Upper lobe of left lung (tissue), 6 donors: ENCODE measurements at regions not wholly inside any gene's neighbourhood (a gene's known extent, or its start where the extent isn't known, plus 50 kb on each side); places are given as distances from the start of the nearest gene placed in this dataset.
"Not testable (repeated sequence)": the region's sequence is repeated elsewhere in the genome, so short reads cannot be mapped to it uniquely, and the experiment has no call there.

Experiments used
- ATAC-seq, 2 donors: fragments of 200-7000 bp; cut with Tn5 transposase; one replicate each; pipeline ENCODE4 v1.9.1; 2022; ENCODE audit warnings: mild to moderate bottlenecking in 2 of 2, moderate library complexity in 2 of 2; ENCODE audit not compliant: low FRiP score in 2 of 2
- DNase-seq, 2 donors: peaks; one replicate each; pipeline ENCODE4 v3.0.0-alpha.2; 2019 to 2020
- H3K27ac ChIP-seq, 4 donors: fragments of 200-600 bp; sonication (generic); one replicate each; pipeline ENCODE4 v1.5.1; 2016 to 2019
- H3K27me3 ChIP-seq, 4 donors: fragments of 200-600 bp; sonication (generic); one replicate each; pipeline ENCODE4 v1.5.1; 2017 to 2019
- H3K36me3 ChIP-seq, 4 donors: fragments of 200-600 bp; sonication (generic); one replicate each; pipeline ENCODE4 v1.5.1; 2016 to 2019
- H3K4me1 ChIP-seq, 4 donors: fragments of 200-600 bp; sonication (generic); one replicate each; pipeline ENCODE4 v1.5.1; 2018 to 2019
- H3K4me3 ChIP-seq, 4 donors: fragments of 200-600 bp; sonication (generic); one replicate each; pipeline ENCODE4 v1.5.1; 2017 to 2019; ENCODE audit warnings: mild to moderate bottlenecking in 2 of 4, moderate library complexity in 1 of 4
- H3K9me3 ChIP-seq, 4 donors: fragments of 200-600 bp; sonication (generic); one replicate each; pipeline ENCODE4 v1.5.1; 2018 to 2019
- EP300 ChIP-seq, 4 donors: sonication (generic); formaldehyde crosslinking; IDR thresholded peaks; one replicate each; pipeline ENCODE4 v1.5.1; 2017; ENCODE audit warnings: antibody characterized with exemption in 4 of 4, control low read depth in 2 of 4
- POLR2A ChIP-seq, 4 donors: fragments of 450-650 bp; IDR thresholded peaks; one replicate each; pipeline ENCODE4 v1.5.1; 2016 to 2017; ENCODE audit warnings: antibody characterized with exemption in 4 of 4, mild to moderate bottlenecking in 2 of 4
- POLR2AphosphoS5 ChIP-seq, 2 donors: sonication (generic); formaldehyde crosslinking; IDR thresholded peaks; one replicate each; pipeline ENCODE4 v1.5.1; 2017; ENCODE audit warnings: antibody characterized with exemption in 2 of 2
- WGBS, 2 donors: methylation state at CpG; one replicate each; pipeline ENCODE4 v1.1.5; 2017 to 2018; 5-methylcytosine and 5-hydroxymethylcytosine counted together
- TF ChIP-seq, protein P1 (sequence below), 6 experiments: fragments of 450-650 bp in 4 of 6; fragments of 200-600 bp in 2 of 6; sonication (generic) in 2 of 6; IDR thresholded peaks; one replicate each; pipeline ENCODE4 v1.5.1; 2016 to 2019; ENCODE audit warnings: antibody characterized with exemption in 6 of 6
- donor health status: DM: no; HTN: no; CAD: no; lungs with moderate emphysema.
- donor health status: DM: no; HTN: yes; CAD: no; lungs with severe emphysema.

DNA sequence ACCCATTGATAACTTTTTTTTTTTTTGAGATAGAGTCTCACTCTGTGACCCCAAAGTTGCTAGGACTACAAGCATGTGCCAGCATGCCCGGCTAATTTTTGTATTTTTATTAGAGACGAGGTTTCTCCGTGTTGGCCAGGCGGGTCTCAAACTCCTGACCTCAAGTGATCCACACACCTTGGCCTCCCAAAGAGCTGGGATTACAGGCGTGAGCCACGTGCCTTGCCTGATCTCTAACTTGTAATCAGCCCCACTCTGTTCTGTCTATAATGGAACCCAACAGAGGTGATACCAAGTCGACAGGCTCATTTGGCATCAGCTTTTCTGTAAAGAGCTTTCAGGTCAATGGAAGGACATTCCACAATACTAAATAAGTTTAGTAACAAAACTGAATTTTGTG lies 99.4 kb downstream of the HFE start:
- no peak for ATAC-seq
- no peaks in the 10 kb centered on the region for H3K36me3 ChIP-seq
- 93 to 95% methylated on average over 7 of the region's 7 CpGs for WGBS, 2 donors
- H3K27me3 ChIP-seq: no peaks in the 10 kb centered on the region
- DNase-seq: no peak
- no peak overlapping the region for H3K27ac ChIP-seq
- TF ChIP-seq EP300 (IDR thresholded peaks at IDR 0.05) (no peak), POLR2AphosphoS5 (IDR thresholded peaks at IDR 0.05) (no peak), POLR2A (IDR thresholded peaks at IDR 0.05) (no peak)
- TF ChIP-seq, protein P1, sequence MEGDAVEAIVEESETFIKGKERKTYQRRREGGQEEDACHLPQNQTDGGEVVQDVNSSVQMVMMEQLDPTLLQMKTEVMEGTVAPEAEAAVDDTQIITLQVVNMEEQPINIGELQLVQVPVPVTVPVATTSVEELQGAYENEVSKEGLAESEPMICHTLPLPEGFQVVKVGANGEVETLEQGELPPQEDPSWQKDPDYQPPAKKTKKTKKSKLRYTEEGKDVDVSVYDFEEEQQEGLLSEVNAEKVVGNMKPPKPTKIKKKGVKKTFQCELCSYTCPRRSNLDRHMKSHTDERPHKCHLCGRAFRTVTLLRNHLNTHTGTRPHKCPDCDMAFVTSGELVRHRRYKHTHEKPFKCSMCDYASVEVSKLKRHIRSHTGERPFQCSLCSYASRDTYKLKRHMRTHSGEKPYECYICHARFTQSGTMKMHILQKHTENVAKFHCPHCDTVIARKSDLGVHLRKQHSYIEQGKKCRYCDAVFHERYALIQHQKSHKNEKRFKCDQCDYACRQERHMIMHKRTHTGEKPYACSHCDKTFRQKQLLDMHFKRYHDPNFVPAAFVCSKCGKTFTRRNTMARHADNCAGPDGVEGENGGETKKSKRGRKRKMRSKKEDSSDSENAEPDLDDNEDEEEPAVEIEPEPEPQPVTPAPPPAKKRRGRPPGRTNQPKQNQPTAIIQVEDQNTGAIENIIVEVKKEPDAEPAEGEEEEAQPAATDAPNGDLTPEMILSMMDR (IDR thresholded peaks at IDR 0.05): no peak
- peaks cover 8 to 25% (median 12%) of the 10 kb centered on the region in 4 donors for H3K4me1 ChIP-seq
- no peaks in the 10 kb centered on the region for H3K9me3 ChIP-seq
- H3K4me3 ChIP-seq: no peak overlapping the region

DNA sequence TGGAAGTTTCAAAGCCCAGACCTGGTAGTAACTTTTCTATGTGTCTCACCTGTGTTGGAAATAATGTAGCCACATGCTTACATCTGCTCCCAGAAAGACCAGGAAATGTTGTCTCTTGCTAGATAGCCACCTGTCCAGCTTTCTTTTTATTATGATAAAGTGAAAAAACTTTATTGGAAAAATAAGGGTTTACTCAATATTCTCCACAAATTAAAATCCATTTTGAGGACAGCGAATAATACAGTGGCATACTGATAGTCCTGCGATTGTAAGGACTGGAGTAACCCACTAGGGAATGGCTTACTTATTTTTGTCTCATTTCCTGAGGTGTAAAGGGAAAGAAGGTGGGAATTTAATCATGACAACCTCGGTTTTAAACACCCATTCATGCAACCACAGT lies 100.1 kb downstream of the HFE start:
- Histone ChIP-seq H3K27ac (no peak overlapping the region), H3K36me3 (no peaks in the 10 kb centered on the region), H3K9me3 (no peaks in the 10 kb centered on the region), H3K4me1 (peaks cover 8 to 25% (median 12%) of the 10 kb centered on the region in 4 donors), H3K4me3 (no peak overlapping the region), H3K27me3 (no peaks in the 10 kb centered on the region)
- TF ChIP-seq EP300 (IDR thresholded peaks at IDR 0.05): no peak
- DNase-seq (no peak), ATAC-seq (no peak)
- 49 to 53% methylated on average over 3 of the region's 3 CpGs for WGBS, 2 donors

DNA sequence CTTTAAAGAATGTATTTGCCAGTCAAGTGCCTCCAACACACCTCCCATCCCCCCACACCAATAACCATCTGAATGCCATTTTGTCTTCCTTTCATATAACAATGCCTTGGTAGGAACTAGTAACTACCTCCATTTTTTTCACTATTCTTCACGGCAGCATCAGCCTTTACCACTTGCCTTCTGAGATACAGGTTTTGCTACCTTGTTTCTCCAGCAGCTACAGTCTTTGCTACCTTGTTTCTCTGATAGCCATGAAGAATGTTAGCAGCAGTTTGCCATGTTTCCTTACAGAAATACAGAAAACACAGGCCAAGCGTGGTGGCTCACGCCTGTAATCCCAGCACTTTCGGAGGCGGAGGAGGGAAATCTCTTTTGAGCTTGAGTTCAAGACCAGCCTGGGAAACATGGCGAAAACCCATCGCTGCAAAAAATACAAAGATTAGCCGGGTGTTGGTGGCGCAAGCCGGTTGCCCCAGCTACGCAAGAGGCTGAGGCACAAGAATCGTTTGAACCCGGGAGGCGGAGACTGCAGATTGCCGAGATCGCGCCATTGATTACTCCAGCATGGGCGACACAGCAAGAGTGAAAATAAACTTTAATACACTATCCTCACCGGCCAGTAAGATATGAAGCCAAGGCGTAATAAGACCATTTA lies 100.9 kb downstream of the HFE start:
- Histone ChIP-seq H3K9me3 (no peaks in the 10 kb centered on the region), H3K36me3 (no peaks in the 10 kb centered on the region), H3K27ac (peak overlapping the region; percentile 82 to 89 (median 84)), H3K4me1 (peaks cover 6 to 25% (median 12%) of the 10 kb centered on the region in 4 donors), H3K27me3 (no peaks in the 10 kb centered on the region), H3K4me3 (peak overlapping the region; percentile 44 to 57 (median 54))
- TF ChIP-seq POLR2AphosphoS5 (IDR thresholded peaks at IDR 0.05) (no peak), EP300 (IDR thresholded peaks at IDR 0.05) (no peak), POLR2A (IDR thresholded peaks at IDR 0.05) (no peak)
- TF ChIP-seq, protein P1 (IDR thresholded peaks at IDR 0.05): no peak
- ATAC-seq (peak; percentile 16 to 30), DNase-seq (no peak)
- 9% methylated on average over 19 to 20 of the region's 20 CpGs for WGBS, 2 donors

DNA sequence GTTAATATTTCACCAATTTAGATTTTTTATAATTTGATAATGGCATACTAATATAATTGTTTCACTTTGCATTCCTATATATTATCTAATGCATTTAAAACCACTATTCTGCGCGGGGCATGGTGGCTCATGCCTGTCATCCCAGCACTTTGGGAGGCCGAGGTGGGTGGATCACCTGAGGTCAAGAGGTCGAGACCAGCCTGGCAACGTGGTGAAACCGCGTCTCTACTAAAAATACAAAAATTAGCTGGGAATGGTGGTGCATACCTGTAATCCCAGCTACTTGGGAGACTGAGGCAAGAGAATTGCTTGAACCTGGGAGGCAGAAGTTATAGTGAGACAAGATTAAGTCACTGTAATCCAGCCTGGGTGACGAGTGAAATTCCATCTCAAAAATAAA lies 104.3 kb downstream of the HFE start:
- not testable (repeated sequence) for DNase-seq, H3K27me3 ChIP-seq, H3K9me3 ChIP-seq, ATAC-seq, H3K4me3 ChIP-seq, H3K36me3 ChIP-seq, H3K27ac ChIP-seq
- H3K4me1 ChIP-seq: peaks cover 6 to 33% (median 24%) of the 10 kb centered on the region in 4 donors
- WGBS, 2 donors: 85 to 92% methylated on average over 8 of the region's 8 CpGs

DNA sequence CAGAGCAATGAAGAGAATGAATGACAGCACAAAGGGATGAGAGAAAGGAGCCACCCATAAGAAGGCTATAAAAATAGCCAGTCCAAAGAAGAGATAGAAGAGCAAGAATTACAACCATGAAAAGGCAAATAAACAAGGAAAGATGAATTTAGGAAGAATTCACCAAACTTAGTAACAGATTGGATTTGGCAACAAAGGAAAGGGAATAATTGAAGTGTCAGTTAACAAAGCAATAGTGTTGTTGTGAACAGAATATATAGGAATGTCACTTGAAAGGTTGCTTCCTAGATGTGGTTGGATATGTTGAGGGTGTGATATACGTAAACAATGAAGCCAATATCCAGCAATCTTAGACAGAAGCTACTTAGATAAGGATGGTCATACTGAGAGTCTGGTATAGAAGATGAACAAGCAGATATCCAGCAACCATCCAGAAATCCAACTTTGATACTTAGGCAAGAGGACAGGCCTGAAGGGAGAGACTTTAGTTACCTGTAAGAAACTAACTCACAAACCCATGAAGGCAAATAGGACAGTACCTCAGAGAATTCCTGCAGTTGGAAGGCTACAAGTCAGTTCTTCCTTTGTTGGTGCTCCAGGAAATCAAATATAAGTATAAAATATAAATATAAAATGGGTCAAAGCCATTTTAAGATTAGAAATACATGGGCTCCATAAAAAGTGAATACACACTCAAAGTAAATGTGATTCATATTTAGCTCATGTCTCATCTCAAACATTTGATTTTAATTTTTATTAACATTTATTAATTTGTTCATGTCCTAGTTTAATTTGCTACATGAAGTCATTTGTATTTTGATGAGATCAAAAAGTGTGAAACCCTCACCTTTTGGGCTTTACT lies 106.5 kb downstream of the HFE start:
- Histone ChIP-seq H3K4me1 (peaks cover 6 to 33% (median 20%) of the 10 kb centered on the region in 4 donors), H3K27me3 (no peaks in the 10 kb centered on the region), H3K27ac (no peak overlapping the region), H3K9me3 (peaks cover 0 to under 1% (median 0%) of the 10 kb centered on the region in 4 donors), H3K4me3 (no peak overlapping the region), H3K36me3 (no peaks in the 10 kb centered on the region)
- no peak for ATAC-seq
- no peak for TF ChIP-seq POLR2AphosphoS5 (IDR thresholded peaks at IDR 0.05)
- TF ChIP-seq, protein P1 (IDR thresholded peaks at IDR 0.05): no peak
- TF ChIP-seq EP300 (IDR thresholded peaks at IDR 0.05): no peak
- no peak for TF ChIP-seq POLR2A (IDR thresholded peaks at IDR 0.05)
- 93 to 96% methylated on average over 1 of the region's 1 CpG for WGBS, 2 donors
- DNase-seq: no peak
